Neural progenitor cell (in vitro differentiated cells): ENCODE measurements at regions not wholly inside any gene's neighbourhood (a gene's known extent, or its start where the extent isn't known, plus 50 kb on each side); places are given as distances from the start of the nearest gene placed in this dataset.

Experiments used
- DNase-seq: peaks from one replicate; pipeline ENCODE4 v3.0.0-alpha.2; 2016; ENCODE audit warnings: low spot score
- H2AFZ ChIP-seq: fragments of 200-600 bp; sonication (generic); replicated peaks from 2 replicates; pipeline ENCODE4 v1.6.1; 2016; ENCODE audit warnings: antibody characterized with exemption
- H3F3A ChIP-seq: fragments of 200-600 bp; sonication (generic); 2 replicates; pipeline ENCODE4 v1.6.1; 2016; ENCODE audit warnings: antibody characterized with exemption, low read depth
- H3K27ac ChIP-seq: fragments of 200-600 bp; sonication (generic); 2 replicates; pipeline ENCODE4 v1.5.1; 2016; ENCODE audit warnings: mild to moderate bottlenecking
- H3K27me3 ChIP-seq: fragments of 200-600 bp; sonication (generic); 2 replicates; pipeline ENCODE4 v1.6.1; 2016; ENCODE audit warnings: mild to moderate bottlenecking, moderate library complexity
- H3K36me3 ChIP-seq: fragments of 200-600 bp; sonication (generic); 2 replicates; pipeline ENCODE4 v1.5.1; 2016
- H3K4me1 ChIP-seq: fragments of 200-600 bp; sonication (generic); 2 replicates; pipeline ENCODE4 v1.6.1; 2016; ENCODE audit warnings: mixed run types
- H3K4me2 ChIP-seq: fragments of 200-600 bp; sonication (generic); 2 replicates; pipeline ENCODE4 v1.6.1; 2016
- H3K4me3 ChIP-seq: fragments of 200-600 bp; sonication (generic); 2 replicates; pipeline ENCODE4 v1.5.1; 2016
- H3K79me2 ChIP-seq: fragments of 200-600 bp; sonication (generic); 2 replicates; pipeline ENCODE4 v1.6.1; 2016; ENCODE audit warnings: low read depth
- H3K9ac ChIP-seq: fragments of 200-600 bp; sonication (generic); 2 replicates; pipeline ENCODE4 v1.6.1; 2016
- H3K9me3 ChIP-seq: fragments of 200-600 bp; sonication (generic); 2 replicates; pipeline ENCODE4 v1.5.1; 2016; ENCODE audit warnings: low read depth
- H4K20me1 ChIP-seq: fragments of 200-600 bp; sonication (generic); 2 replicates; pipeline ENCODE4 v1.6.1; 2016; ENCODE audit warnings: low read depth
- H3K27ac Mint-ChIP-seq: 3 replicates; pipeline ENCODE4 v1.8.0; 2021; ENCODE audit warnings: mixed read lengths
- H3K27me3 Mint-ChIP-seq: 2 replicates; pipeline ENCODE4 v1.8.0; 2022; ENCODE audit warnings: low read depth, mild to moderate bottlenecking, inconsistent platforms, moderate library complexity, mixed read lengths; ENCODE audit not compliant: insufficient read depth
- H3K36me3 Mint-ChIP-seq: 3 replicates; pipeline ENCODE4 v1.8.0; 2021; ENCODE audit warnings: mixed read lengths
- H3K4me1 Mint-ChIP-seq: 3 replicates; pipeline ENCODE4 v1.8.0; 2021; ENCODE audit warnings: mixed read lengths
- H3K4me3 Mint-ChIP-seq: 3 replicates; pipeline ENCODE4 v1.8.0; 2021; ENCODE audit warnings: mild to moderate bottlenecking, moderate library complexity, mixed read lengths
- H3K9me3 Mint-ChIP-seq: 3 replicates; pipeline ENCODE4 v1.8.0; 2020; ENCODE audit warnings: mixed read lengths
- CTCF ChIP-seq: fragments of 200-600 bp; sonication (generic); IDR thresholded peaks from 2 replicates; pipeline ENCODE4 v1.5.1; 2017; ENCODE audit warnings: antibody characterized with exemption, mild to moderate bottlenecking
- EZH2 ChIP-seq: fragments of 200-600 bp; sonication (generic); IDR thresholded peaks from 2 replicates; pipeline ENCODE4 v1.6.1; 2017; ENCODE audit warnings: antibody characterized with exemption, mild to moderate bottlenecking, moderate library complexity
- EZH2phosphoT487 ChIP-seq: fragments of 200-600 bp; sonication (generic); IDR thresholded peaks from 2 replicates; pipeline ENCODE4 v1.6.1; 2017; ENCODE audit warnings: antibody characterized with exemption

- Mint-ChIP-seq H3K4me3 (no peak overlapping the region), H3K9me3 (peaks cover 2% of the 10 kb centered on the region), H3K4me1 (no peaks in the 10 kb centered on the region), H3K36me3 (no peaks in the 10 kb centered on the region), H3K27ac (no peak overlapping the region), H3K27me3 (no peaks in the 10 kb centered on the region)
- Histone ChIP-seq H3K4me3 (no peak overlapping the region), H3K36me3 (no peaks in the 10 kb centered on the region), H2AFZ (no peak overlapping the region), H3K4me1 (no peaks in the 10 kb centered on the region), H3K27me3 (no peaks in the 10 kb centered on the region), H3K79me2 (no peaks in the 10 kb centered on the region), H3K9me3 (no peaks in the 10 kb centered on the region), H4K20me1 (no peaks in the 10 kb centered on the region), H3K9ac (no peak overlapping the region), H3K4me2 (no peak overlapping the region), H3F3A (no peaks in the 10 kb centered on the region), H3K27ac (no peak overlapping the region)
- no peak for DNase-seq
- TF ChIP-seq EZH2phosphoT487 (no peak), EZH2 (no peak), CTCF (no peak)
These were observed 906.8 kb downstream of the QKI start for GRCh38 chr6:164321297-164321696.

- H3K27me3 Mint-ChIP-seq: no peaks in the 10 kb centered on the region
- no peaks in the 10 kb centered on the region for H3K4me1 ChIP-seq
- TF ChIP-seq EZH2: no peak
- TF ChIP-seq EZH2phosphoT487: no peak
- no peak for TF ChIP-seq CTCF
- H4K20me1 ChIP-seq: no peaks in the 10 kb centered on the region
- H3K4me3 ChIP-seq: no peak overlapping the region
- H3F3A ChIP-seq: no peaks in the 10 kb centered on the region
- H3K79me2 ChIP-seq: no peaks in the 10 kb centered on the region
- no peaks in the 10 kb centered on the region for H3K4me1 Mint-ChIP-seq
- no peak for DNase-seq
- H3K36me3 Mint-ChIP-seq: no peaks in the 10 kb centered on the region
- H3K9me3 Mint-ChIP-seq: peaks cover 9% of the 10 kb centered on the region
- H3K9ac ChIP-seq: no peak overlapping the region
- no peaks in the 10 kb centered on the region for H3K27me3 ChIP-seq
- no peak overlapping the region for H2AFZ ChIP-seq
- no peaks in the 10 kb centered on the region for H3K36me3 ChIP-seq
- H3K4me2 ChIP-seq: no peak overlapping the region
- H3K4me3 Mint-ChIP-seq: no peak overlapping the region
- no peak overlapping the region for H3K27ac ChIP-seq
- H3K27ac Mint-ChIP-seq: no peak overlapping the region
- no peaks in the 10 kb centered on the region for H3K9me3 ChIP-seq
These were observed 900.9 kb downstream of the QKI start for GRCh38 chr6:164315376-164315775.

GRCh38 chr6:164308339-164308738 lies 893.8 kb downstream of the QKI start:
- Mint-ChIP-seq H3K27me3 (no peaks in the 10 kb centered on the region), H3K4me3 (no peak overlapping the region), H3K36me3 (no peaks in the 10 kb centered on the region), H3K9me3 (peaks cover 13% of the 10 kb centered on the region), H3K27ac (no peak overlapping the region), H3K4me1 (no peaks in the 10 kb centered on the region)
- Histone ChIP-seq H3K79me2 (no peaks in the 10 kb centered on the region), H3K4me2 (no peak overlapping the region), H3K4me3 (no peak overlapping the region), H4K20me1 (no peaks in the 10 kb centered on the region), H2AFZ (no peak overlapping the region), H3K9ac (no peak overlapping the region), H3K9me3 (peaks cover 8% of the 10 kb centered on the region), H3K4me1 (no peaks in the 10 kb centered on the region), H3K27me3 (no peaks in the 10 kb centered on the region), H3F3A (no peaks in the 10 kb centered on the region), H3K27ac (no peak overlapping the region), H3K36me3 (peaks cover 7% of the 10 kb centered on the region)
- TF ChIP-seq EZH2phosphoT487: no peak
- TF ChIP-seq CTCF: no peak
- no peak for TF ChIP-seq EZH2
- DNase-seq: no peak
